Spleen (tissue), 11 donors: ENCODE measurements at regions not wholly inside any gene's neighbourhood (a gene's known extent, or its start where the extent isn't known, plus 50 kb on each side); places are given as distances from the start of the nearest gene placed in this dataset.

Experiments used
- DNase-seq: peaks from one replicate; pipeline ENCODE4 v3.0.0-alpha.2; 2020
- H3K27ac ChIP-seq, 8 donors: fragments of 200-600 bp; sonication (generic) in 7 of 8; 1 replicate in 4 of 8; 2 replicates in 4 of 8; pipeline versions ENCODE4 v1.5.0 to v1.8.0; 2016 to 2021; ENCODE audit warnings: inconsistent platforms in 4 of 8, mild to moderate bottlenecking in 4 of 8, moderate library complexity in 1 of 8
- H3K27me3 ChIP-seq, 7 donors: fragments of 200-600 bp; sonication (generic) in 6 of 7; replicated peaks in 1 of 7; 1 replicate in 4 of 7; 2 replicates in 3 of 7; pipeline versions ENCODE4 v1.5.0 to v1.8.0; 2016 to 2021; ENCODE audit warnings: inconsistent platforms in 3 of 7, mild to moderate bottlenecking in 1 of 7
- H3K36me3 ChIP-seq, 6 donors: fragments of 200-600 bp; sonication (generic) in 5 of 6; 1 replicate in 4 of 6; 2 replicates in 2 of 6; pipeline versions ENCODE4 v1.5.0 to v1.8.0; 2016 to 2021; ENCODE audit warnings: inconsistent platforms in 2 of 6
- H3K4me1 ChIP-seq, 6 donors: fragments of 200-600 bp; sonication (generic) in 5 of 6; 1 replicate in 3 of 6; 2 replicates in 3 of 6; pipeline versions ENCODE4 v1.5.0 to v1.8.0; 2016 to 2021; ENCODE audit warnings: inconsistent platforms in 3 of 6
- H3K4me3 ChIP-seq, 8 donors: fragments of 200-600 bp; sonication (generic) in 7 of 8; 1 replicate in 4 of 8; 2 replicates in 4 of 8; pipeline versions ENCODE4 v1.5.0 to v1.8.0; 2016 to 2021; ENCODE audit warnings: inconsistent platforms in 4 of 8, mild to moderate bottlenecking in 4 of 8, moderate library complexity in 2 of 8
- H3K9me3 ChIP-seq, 8 donors: fragments of 200-600 bp; sonication (generic) in 7 of 8; 1 replicate in 4 of 8; 2 replicates in 4 of 8; pipeline versions ENCODE4 v1.5.0 to v1.8.0; 2016 to 2021; ENCODE audit warnings: inconsistent platforms in 4 of 8
- CTCF ChIP-seq, 11 experiments: fragments of 200-600 bp in 7 of 11; fragments of 450-650 bp in 4 of 11; sonication (generic) in 4 of 11; IDR thresholded peaks in 8 of 11; conservative IDR thresholded peaks in 3 of 11; 1 replicate in 7 of 11; 2 replicates in 4 of 11; pipeline versions ENCODE4 v1.4.0 to v1.8.0; 2016 to 2021; ENCODE audit warnings: antibody characterized with exemption in 11 of 11, inconsistent platforms in 4 of 11, mild to moderate bottlenecking in 1 of 11
- POLR2A ChIP-seq, 3 donors: fragments of 450-650 bp; IDR thresholded peaks; one replicate each; pipeline ENCODE4 v1.5.1; 2017; ENCODE audit warnings: antibody characterized with exemption in 3 of 3, mild to moderate bottlenecking in 1 of 3
- POLR2AphosphoS5 ChIP-seq, 3 donors: sonication (generic); formaldehyde crosslinking; IDR thresholded peaks; one replicate each; pipeline ENCODE4 v1.5.1; 2017; ENCODE audit warnings: antibody characterized with exemption in 3 of 3
- WGBS, 5 donors: extraction: QIAGEN DNeasy Blood & Tissue Kit in 3 of 5; methylation state at CpG; one replicate each; pipeline versions ENCODE4 v1.1.5 to v1.1.7; 2013 to 2018; 5-methylcytosine and 5-hydroxymethylcytosine counted together
- intact Hi-C: fragments of 100-400 bp; cut with DNase I; formaldehyde crosslinking; loops from one replicate; pipeline ENCODE4 v1.15.0; 2023; ENCODE audit warnings: low total_unique reads
- donor health status: healthy with polysubstance abuse.
- donor health status: DM: no; HTN: no; CAD: no; lungs with moderate emphysema.
- donor health status: DM: no; HTN: no; CAD: no.
- donor health status: Bipolar disorder and iron deficiency.
- donor health status: healthy.
- donor health status: DM: no; HTN: no; CAD: no.
- donor health status: DM: yes; HTN: yes; CAD: no.

- no peak for TF ChIP-seq CTCF (IDR thresholded peaks at IDR 0.05 in 8 of 11, conservative IDR thresholded peaks at IDR 0.05 in 3 of 11)
- Histone ChIP-seq H3K36me3 (no peaks in the 10 kb centered on the region), H3K9me3 (peaks cover 0 to 3% (median 1%) of the 10 kb centered on the region in 8 donors), H3K4me3 (no peak overlapping the region), H3K27ac (no peak overlapping the region), H3K4me1 (no peaks in the 10 kb centered on the region), H3K27me3 (no peaks in the 10 kb centered on the region)
- intact Hi-C loops: loop anchor here (10.0 kb wide), 1 partner anchor 58 kb away; no protein-coding TSS in a partner anchor
- no peak for DNase-seq
These were observed 138.7 kb downstream of the AQP9 start for GRCh38 chr15:58276924-58277323.

DNA sequence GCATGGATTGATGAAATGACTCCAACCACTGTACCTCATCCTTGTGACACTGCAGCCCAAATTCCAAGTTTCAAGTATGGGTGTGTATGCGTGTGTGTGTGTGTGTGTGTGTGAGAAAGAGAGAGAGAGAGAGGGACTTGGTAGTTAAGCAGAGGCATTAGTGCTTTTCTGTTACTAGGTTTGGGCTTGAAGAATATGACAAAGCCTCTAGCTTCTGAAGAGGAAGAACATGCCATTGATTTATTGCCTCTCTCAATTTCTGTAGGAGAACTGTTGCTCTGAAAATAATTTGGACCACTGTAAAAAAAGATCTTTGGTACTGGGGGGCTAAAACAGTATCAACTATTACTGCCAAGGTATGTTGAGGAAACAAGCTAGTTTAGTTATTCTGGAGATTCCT is 139.2 kb downstream of the AQP9 start:
- intact Hi-C loops: loop anchor here (10.0 kb wide), 1 partner anchor 57 kb away; no protein-coding TSS in a partner anchor
- Histone ChIP-seq H3K4me3 (no peak overlapping the region), H3K9me3 (no peaks in the 10 kb centered on the region), H3K27ac (no peak overlapping the region), H3K4me1 (no peaks in the 10 kb centered on the region), H3K27me3 (no peaks in the 10 kb centered on the region), H3K36me3 (no peaks in the 10 kb centered on the region)
- WGBS, 5 donors: 53 to 85% (median 70%) methylated on average over 1 of the region's 1 CpG
- TF ChIP-seq POLR2AphosphoS5 (IDR thresholded peaks at IDR 0.05) (no peak), POLR2A (IDR thresholded peaks at IDR 0.05) (no peak), CTCF (IDR thresholded peaks at IDR 0.05 in 8 of 11, conservative IDR thresholded peaks at IDR 0.05 in 3 of 11) (no peak)
- no peak for DNase-seq

GRCh38 chr15:58279106-58279505 is 140.9 kb downstream of the AQP9 start:
- Histone ChIP-seq H3K27me3 (no peaks in the 10 kb centered on the region), H3K4me1 (no peaks in the 10 kb centered on the region), H3K4me3 (no peak overlapping the region), H3K36me3 (no peaks in the 10 kb centered on the region), H3K27ac (no peak overlapping the region), H3K9me3 (no peaks in the 10 kb centered on the region)
- intact Hi-C loops: loop anchor here (10.0 kb wide), 1 partner anchor 56 kb away; no protein-coding TSS in a partner anchor
- WGBS, 5 donors: 72 to 90% (median 84%) methylated on average over 3 of the region's 3 CpGs
- TF ChIP-seq POLR2A (IDR thresholded peaks at IDR 0.05) (no peak), CTCF (IDR thresholded peaks at IDR 0.05 in 8 of 11, conservative IDR thresholded peaks at IDR 0.05 in 3 of 11) (no peak), POLR2AphosphoS5 (IDR thresholded peaks at IDR 0.05) (no peak)
- no peak for DNase-seq

DNA sequence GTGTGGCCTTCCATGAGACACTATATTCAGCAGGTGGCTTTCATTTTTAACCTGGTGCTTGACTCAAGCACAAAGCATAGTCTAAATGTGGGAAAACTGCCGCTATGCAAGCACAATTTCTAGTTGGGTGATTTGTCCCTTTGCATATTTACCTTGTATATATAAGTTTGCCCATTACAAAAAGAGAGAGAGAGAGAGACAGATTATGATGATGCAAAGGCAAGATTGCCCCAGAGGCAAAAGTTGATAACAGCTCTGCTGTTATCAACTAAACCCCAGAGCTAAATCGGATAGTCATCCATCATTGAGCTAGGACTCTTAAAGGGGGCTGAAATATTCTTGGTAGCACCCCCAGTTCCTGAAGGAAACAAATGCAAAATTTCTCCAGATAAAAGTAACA is 141.5 kb downstream of the AQP9 start:
- TF ChIP-seq POLR2A (IDR thresholded peaks at IDR 0.05) (no peak), CTCF (IDR thresholded peaks at IDR 0.05 in 8 of 11, conservative IDR thresholded peaks at IDR 0.05 in 3 of 11) (no peak), POLR2AphosphoS5 (IDR thresholded peaks at IDR 0.05) (no peak)
- Histone ChIP-seq H3K4me3 (no peak overlapping the region), H3K4me1 (no peaks in the 10 kb centered on the region), H3K27me3 (no peaks in the 10 kb centered on the region), H3K36me3 (no peaks in the 10 kb centered on the region), H3K27ac (no peak overlapping the region), H3K9me3 (no peaks in the 10 kb centered on the region)
- intact Hi-C loops: loop anchor here (10.0 kb wide), 1 partner anchor 55 kb away; no protein-coding TSS in a partner anchor
- no peak for DNase-seq
- WGBS, 5 donors: 88 to 92% (median 90%) methylated on average over 2 of the region's 2 CpGs
